OCI-LY1 (cell line): ENCODE measurements at regions not wholly inside any gene's neighbourhood (a gene's known extent, or its start where the extent isn't known, plus 50 kb on each side); places are given as distances from the start of the nearest gene placed in this dataset.

Experiments
- H2AFZ ChIP-seq: fragments of 200-600 bp; sonication (generic), shearing (Covaris generic); 2 replicates; pipeline ENCODE4 v1.6.0; 2014; ENCODE audit warnings: antibody characterized with exemption, mild to moderate bottlenecking, low read length
- H3F3A ChIP-seq: fragments of 200-600 bp; sonication (generic), shearing (Covaris generic); 2 replicates; pipeline ENCODE4 v1.6.0; 2014; ENCODE audit warnings: mild to moderate bottlenecking, antibody characterized with exemption, low read length, moderate library complexity; ENCODE audit not compliant: insufficient read depth
- H3K27ac ChIP-seq: fragments of 200-600 bp; sonication (generic); 2 replicates; pipeline ENCODE4 v1.5.1; 2014; ENCODE audit warnings: low read length, mixed run types, mild to moderate bottlenecking, low read depth; ENCODE audit not compliant: poor library complexity, severe bottlenecking
- H3K27me3 ChIP-seq: fragments of 200-600 bp; sonication (generic); 2 replicates; pipeline ENCODE4 v1.6.0; 2014; ENCODE audit warnings: antibody characterized with exemption, mild to moderate bottlenecking, low read length, moderate library complexity; ENCODE audit not compliant: insufficient read depth
- H3K36me3 ChIP-seq: fragments of 200-600 bp; sonication (generic); 2 replicates; pipeline ENCODE4 v1.6.1; 2014; ENCODE audit warnings: mild to moderate bottlenecking, antibody characterized with exemption, low read length, moderate library complexity, mixed read lengths; ENCODE audit not compliant: insufficient read depth
- H3K4me1 ChIP-seq: fragments of 200-600 bp; sonication (generic); 2 replicates; pipeline ENCODE4 v1.5.1; 2014; ENCODE audit warnings: mild to moderate bottlenecking, low read length, moderate library complexity; ENCODE audit not compliant: insufficient read depth, severe bottlenecking
- H3K4me2 ChIP-seq: fragments of 200-600 bp; sonication (generic), shearing (Covaris generic); 2 replicates; pipeline ENCODE4 v1.6.1; 2014; ENCODE audit warnings: low read length
- H3K4me3 ChIP-seq: fragments of 200-600 bp; sonication (generic); 2 replicates; pipeline ENCODE4 v1.5.1; 2014; ENCODE audit warnings: low read length, low read depth, mild to moderate bottlenecking, mixed read lengths; ENCODE audit not compliant: poor library complexity, severe bottlenecking
- H3K79me2 ChIP-seq: fragments of 200-600 bp; shearing (Covaris generic); 2 replicates; pipeline ENCODE4 v1.6.1; 2016; ENCODE audit warnings: mixed run types, low read length, mixed read lengths; ENCODE audit not compliant: insufficient read depth
- H3K9ac ChIP-seq: fragments of 200-600 bp; sonication (generic), shearing (Covaris generic); 2 replicates; pipeline ENCODE4 v1.6.1; 2014; ENCODE audit warnings: mild to moderate bottlenecking, low read length, mixed read lengths
- H3K9me2 ChIP-seq: fragments of 200-600 bp; sonication (generic), shearing (Covaris generic); 2 replicates; pipeline ENCODE4 v1.6.1; 2014; ENCODE audit warnings: low read depth, mild to moderate bottlenecking, low read length, mixed read lengths
- H3K9me3 ChIP-seq: fragments of 200-600 bp; shearing (Covaris generic); 2 replicates; pipeline ENCODE4 v1.6.1; 2014; ENCODE audit warnings: low read length, mixed read lengths
- H4K20me1 ChIP-seq: fragments of 200-600 bp; sonication (generic), shearing (Covaris generic); 2 replicates; pipeline ENCODE4 v1.6.0; 2016; ENCODE audit warnings: mild to moderate bottlenecking, low read length; ENCODE audit not compliant: insufficient read depth
- CTCF ChIP-seq: fragments of 200-600 bp; sonication (generic), shearing (Covaris generic); IDR thresholded peaks from 2 replicates; pipeline ENCODE4 v1.5.1; 2017; ENCODE audit warnings: mild to moderate bottlenecking, antibody characterized with exemption, low read length, moderate library complexity, mixed read lengths
- EZH2 ChIP-seq: fragments of 200-600 bp; sonication (generic), shearing (Covaris generic); IDR thresholded peaks from 2 replicates; pipeline ENCODE4 v1.8.0; 2017; ENCODE audit warnings: borderline replicate concordance, mixed run types, mild to moderate bottlenecking, antibody characterized with exemption, low read length, moderate library complexity, mixed read lengths

GRCh38 chr7:22604246-22604645, 104.3 kb upstream of the STEAP1B start:
- no peaks in the 10 kb centered on the region for H3K9me2 ChIP-seq
- no peaks in the 10 kb centered on the region for H3K9me3 ChIP-seq
- H3K9ac ChIP-seq: no peak overlapping the region
- no peaks in the 10 kb centered on the region for H3K27me3 ChIP-seq
- TF ChIP-seq EZH2 (no peak), CTCF (no peak)
- H3F3A ChIP-seq: no peaks in the 10 kb centered on the region
- H4K20me1 ChIP-seq: no peaks in the 10 kb centered on the region
- H3K4me1 ChIP-seq: no peaks in the 10 kb centered on the region
- H2AFZ ChIP-seq: no peak overlapping the region
- no peak overlapping the region for H3K4me3 ChIP-seq
- no peak overlapping the region for H3K27ac ChIP-seq
- no peaks in the 10 kb centered on the region for H3K36me3 ChIP-seq
- no peak overlapping the region for H3K4me2 ChIP-seq
- no peaks in the 10 kb centered on the region for H3K79me2 ChIP-seq

GRCh38 chr7:22601812-22602565, 102.0 kb upstream of the STEAP1B start:
- Histone ChIP-seq H3K27me3 (no peaks in the 10 kb centered on the region), H3K4me2 (no peak overlapping the region), H3K9ac (no peak overlapping the region), H3K27ac (no peak overlapping the region), H3F3A (no peaks in the 10 kb centered on the region), H3K9me2 (no peaks in the 10 kb centered on the region), H3K4me3 (no peak overlapping the region), H3K4me1 (no peaks in the 10 kb centered on the region), H2AFZ (no peak overlapping the region), H4K20me1 (no peaks in the 10 kb centered on the region), H3K9me3 (no peaks in the 10 kb centered on the region), H3K79me2 (no peaks in the 10 kb centered on the region), H3K36me3 (no peaks in the 10 kb centered on the region)
- no peak for TF ChIP-seq CTCF

- TF ChIP-seq EZH2: no peak
- no peak for TF ChIP-seq CTCF
- Histone ChIP-seq H3K4me1 (no peaks in the 10 kb centered on the region), H3K27ac (no peak overlapping the region), H3K4me2 (no peak overlapping the region), H3K9me3 (no peaks in the 10 kb centered on the region), H3K9ac (no peak overlapping the region), H4K20me1 (no peaks in the 10 kb centered on the region), H3K4me3 (no peak overlapping the region), H3K27me3 (no peaks in the 10 kb centered on the region), H3F3A (no peaks in the 10 kb centered on the region), H3K79me2 (no peaks in the 10 kb centered on the region), H2AFZ (no peak overlapping the region), H3K36me3 (no peaks in the 10 kb centered on the region), H3K9me2 (no peaks in the 10 kb centered on the region)
Measured at GRCh38 chr7:22601408-22601807, 101.4 kb upstream of the STEAP1B start.
